Activated T-helper 2 cell treated with anti-CD3 and anti-CD28 coated beads, Interferon-gamma antibody, Interleukin-2, Interleukin-4, amounts not matched to agents 10 μg/mL and 5 μg/mL and 100 μg/mL, durations not matched to agents 14 hours and 24 hours and 36 hours (primary cell): ENCODE measurements at regions not wholly inside any gene's neighbourhood (a gene's known extent, or its start where the extent isn't known, plus 50 kb on each side); places are given as distances from the start of the nearest gene placed in this dataset.
"Not testable (repeated sequence)": the region's sequence is repeated elsewhere in the genome, so short reads cannot be mapped to it uniquely, and the experiment has no call there.

Experiments
- DNase-seq: peaks from one replicate; pipeline ENCODE4 v3.0.0; 2021; ENCODE audit warnings: low spot score
- H3K27ac Mint-ChIP-seq: one replicate; pipeline ENCODE4 v1.8.0; 2021; ENCODE audit warnings: mixed read lengths
- H3K27me3 Mint-ChIP-seq: one replicate; pipeline ENCODE4 v1.8.0; 2021; ENCODE audit warnings: low read depth, mixed read lengths
- H3K36me3 Mint-ChIP-seq: one replicate; pipeline ENCODE4 v1.8.0; 2021; ENCODE audit warnings: low read depth, mixed read lengths
- H3K4me1 Mint-ChIP-seq: one replicate; pipeline ENCODE4 v1.8.0; 2021; ENCODE audit warnings: low read depth, mixed read lengths
- H3K4me3 Mint-ChIP-seq: one replicate; pipeline ENCODE4 v1.8.0; 2021; ENCODE audit warnings: low read depth, mild to moderate bottlenecking, moderate library complexity, mixed read lengths
- H3K9me3 Mint-ChIP-seq: one replicate; pipeline ENCODE4 v1.8.0; 2021; ENCODE audit warnings: mixed read lengths
- intact Hi-C: fragments of 100-400 bp; cut with micrococcal nuclease; formaldehyde crosslinking; loops from one replicate; pipeline ENCODE4 v1.15.1; 2023

GRCh38 chr12:29008786-29009185 is 140.3 kb upstream of the FAR2 start:
- Mint-ChIP-seq H3K27me3 (peaks cover 7% of the 10 kb centered on the region), H3K9me3 (no peaks in the 10 kb centered on the region), H3K4me1 (no peaks in the 10 kb centered on the region), H3K36me3 (no peaks in the 10 kb centered on the region), H3K4me3 (no peak overlapping the region), H3K27ac (no peak overlapping the region)
- no peak for DNase-seq
- intact Hi-C loops: no loop called here

DNA sequence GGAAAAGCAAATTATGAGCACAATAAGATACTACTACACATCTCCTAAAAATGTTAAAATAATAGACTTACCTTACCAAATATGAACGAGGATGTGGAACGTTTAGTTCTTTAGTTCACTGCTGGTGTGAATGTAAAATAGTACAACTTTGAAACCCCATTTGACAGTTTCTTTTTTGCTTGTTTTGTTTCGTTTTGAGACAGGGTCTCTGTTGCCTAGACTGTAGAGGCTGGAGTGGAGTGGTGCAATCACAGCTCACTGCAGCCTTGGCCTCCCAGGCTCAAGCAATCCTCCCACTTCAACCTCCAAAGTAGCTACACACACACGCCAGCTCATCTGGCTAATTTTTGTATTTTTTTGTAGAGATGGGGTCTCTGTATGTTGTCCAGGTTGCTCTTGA is 136.4 kb upstream of the FAR2 start:
- H3K36me3 Mint-ChIP-seq: no peaks in the 10 kb centered on the region
- no peak overlapping the region for H3K27ac Mint-ChIP-seq
- intact Hi-C loops: no loop called here

DNA sequence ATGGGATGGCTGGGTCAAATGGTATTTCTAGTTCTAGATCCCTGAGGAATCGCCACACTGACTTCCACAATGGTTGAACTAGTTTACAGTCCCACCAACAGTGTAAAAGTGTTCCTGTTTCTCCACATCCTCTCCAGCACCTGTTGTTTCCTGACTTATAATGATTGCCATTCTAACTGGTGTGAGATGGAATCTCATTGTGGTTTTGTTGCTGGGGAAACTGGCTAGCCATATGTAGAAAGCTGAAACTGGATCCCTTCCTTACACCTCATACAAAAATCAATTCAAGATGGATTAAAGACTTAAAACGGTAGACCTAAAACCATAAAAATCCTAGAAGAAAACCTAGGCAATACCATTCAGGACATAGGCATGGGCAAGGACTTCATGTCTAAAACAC is 131.5 kb upstream of the FAR2 start:
- H3K9me3 Mint-ChIP-seq, DNase-seq, intact Hi-C loops, H3K27me3 Mint-ChIP-seq, H3K27ac Mint-ChIP-seq, H3K36me3 Mint-ChIP-seq, H3K4me1 Mint-ChIP-seq, H3K4me3 Mint-ChIP-seq: not testable (repeated sequence)

More for the DNA sequence above, 136.4 kb upstream of the FAR2 start:
- no peak for DNase-seq
- Mint-ChIP-seq H3K27me3 (peaks cover 5% of the 10 kb centered on the region), H3K9me3 (no peaks in the 10 kb centered on the region), H3K4me1 (no peaks in the 10 kb centered on the region), H3K4me3 (no peak overlapping the region)

DNA sequence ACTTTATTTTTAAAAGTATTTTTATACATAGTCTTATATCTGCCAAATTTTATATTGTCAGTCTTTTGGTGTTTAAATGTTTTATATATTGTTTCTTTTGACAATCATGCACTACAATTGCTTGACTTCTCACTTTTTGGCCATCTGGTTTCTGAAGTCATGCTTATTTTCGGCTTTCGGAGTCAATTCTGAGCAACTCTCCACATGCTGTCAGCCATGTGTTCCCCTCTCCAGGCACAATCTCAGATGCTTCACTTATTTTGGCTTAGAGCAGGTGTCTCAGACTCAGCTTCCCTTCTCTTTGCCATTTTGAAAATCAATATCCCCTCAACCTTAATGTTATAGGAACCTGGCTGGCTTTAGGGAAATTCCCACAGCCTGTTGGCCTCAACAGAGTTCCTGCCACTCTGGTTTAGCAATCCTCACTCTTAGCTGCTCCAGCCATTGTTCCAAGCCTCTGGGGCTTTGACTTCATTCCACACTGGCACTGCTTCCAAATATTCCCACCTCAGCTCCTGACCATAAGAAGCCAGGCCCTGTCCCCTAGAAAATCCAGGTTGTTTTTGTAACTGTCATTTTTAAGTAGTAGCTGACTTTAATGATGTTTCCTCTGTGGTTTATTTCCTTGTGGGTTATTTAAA is 125.5 kb upstream of the FAR2 start:
- Mint-ChIP-seq H3K4me3 (no peak overlapping the region), H3K36me3 (no peaks in the 10 kb centered on the region), H3K27me3 (peaks cover 2% of the 10 kb centered on the region), H3K9me3 (no peaks in the 10 kb centered on the region), H3K4me1 (peaks cover 6% of the 10 kb centered on the region), H3K27ac (no peak overlapping the region)
- intact Hi-C loops: no loop called here
- DNase-seq: no peak

GRCh38 chr12:29024117-29024516 is 125.0 kb upstream of the FAR2 start:
- H3K4me1 Mint-ChIP-seq: peaks cover 6% of the 10 kb centered on the region
- H3K27ac Mint-ChIP-seq: no peak overlapping the region
- H3K36me3 Mint-ChIP-seq: no peaks in the 10 kb centered on the region
- DNase-seq: no peak
- no peaks in the 10 kb centered on the region for H3K9me3 Mint-ChIP-seq
- H3K27me3 Mint-ChIP-seq: peaks cover 6% of the 10 kb centered on the region
- no peak overlapping the region for H3K4me3 Mint-ChIP-seq
- intact Hi-C loops: no loop called here

GRCh38 chr12:29025937-29026336 is 123.1 kb upstream of the FAR2 start:
- intact Hi-C loops: no loop called here
- no peak overlapping the region for H3K27ac Mint-ChIP-seq

DNA sequence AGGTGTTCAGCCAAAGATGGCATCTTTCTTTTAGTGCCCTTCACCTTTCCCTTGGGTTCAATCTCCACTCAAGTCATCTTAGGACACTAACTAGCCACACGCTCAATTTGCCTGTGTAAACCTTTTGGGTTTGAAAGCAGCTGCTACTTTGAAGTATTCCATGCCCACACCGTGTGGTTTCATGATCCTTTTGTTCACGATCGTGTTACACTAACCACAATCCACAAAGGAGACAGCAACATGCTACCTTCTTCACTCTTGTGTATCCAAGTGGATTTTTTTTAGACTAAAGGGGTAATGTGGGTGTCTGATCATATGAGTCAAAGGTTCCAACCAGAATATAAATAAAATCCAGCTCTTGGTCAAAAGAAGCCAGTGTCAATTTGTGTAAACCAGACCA is 122.7 kb upstream of the FAR2 start:
- no peak overlapping the region for H3K4me3 Mint-ChIP-seq
- H3K4me1 Mint-ChIP-seq: peaks cover 6% of the 10 kb centered on the region
- no peaks in the 10 kb centered on the region for H3K9me3 Mint-ChIP-seq
- intact Hi-C loops: no loop called here
- H3K36me3 Mint-ChIP-seq: no peaks in the 10 kb centered on the region
- peaks cover 6% of the 10 kb centered on the region for H3K27me3 Mint-ChIP-seq
- H3K27ac Mint-ChIP-seq: no peak overlapping the region
- no peak for DNase-seq

More at GRCh38 chr12:29025937-29026336, 123.1 kb upstream of the FAR2 start:
- H3K27me3 Mint-ChIP-seq: peaks cover 6% of the 10 kb centered on the region
- no peaks in the 10 kb centered on the region for H3K9me3 Mint-ChIP-seq
- H3K4me1 Mint-ChIP-seq: peaks cover 6% of the 10 kb centered on the region
- H3K4me3 Mint-ChIP-seq: no peak overlapping the region
- H3K36me3 Mint-ChIP-seq: no peaks in the 10 kb centered on the region
- DNase-seq: no peak

DNA sequence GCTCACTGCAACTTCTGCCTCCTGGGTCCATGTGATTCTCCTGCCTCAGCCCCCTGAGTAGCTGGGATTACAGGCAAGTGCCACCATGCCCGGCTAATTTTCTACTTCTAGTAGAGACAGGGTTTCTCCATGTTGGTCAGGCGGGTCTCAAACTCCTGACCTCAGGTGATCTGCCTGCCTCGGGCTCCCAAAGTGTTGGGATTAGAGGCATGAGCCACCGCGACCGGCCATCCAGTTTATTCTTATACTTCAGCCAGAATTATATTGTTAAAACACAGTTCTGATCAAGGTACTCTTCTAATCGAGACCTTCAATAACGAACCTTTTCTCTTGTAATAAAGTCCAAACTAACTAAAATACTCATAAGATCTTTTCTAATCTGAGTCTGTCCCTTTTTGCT is 119.6 kb upstream of the FAR2 start:
- H3K4me1 Mint-ChIP-seq, H3K36me3 Mint-ChIP-seq, H3K4me3 Mint-ChIP-seq, intact Hi-C loops, H3K27ac Mint-ChIP-seq, H3K9me3 Mint-ChIP-seq, DNase-seq, H3K27me3 Mint-ChIP-seq: not testable (repeated sequence)

DNA sequence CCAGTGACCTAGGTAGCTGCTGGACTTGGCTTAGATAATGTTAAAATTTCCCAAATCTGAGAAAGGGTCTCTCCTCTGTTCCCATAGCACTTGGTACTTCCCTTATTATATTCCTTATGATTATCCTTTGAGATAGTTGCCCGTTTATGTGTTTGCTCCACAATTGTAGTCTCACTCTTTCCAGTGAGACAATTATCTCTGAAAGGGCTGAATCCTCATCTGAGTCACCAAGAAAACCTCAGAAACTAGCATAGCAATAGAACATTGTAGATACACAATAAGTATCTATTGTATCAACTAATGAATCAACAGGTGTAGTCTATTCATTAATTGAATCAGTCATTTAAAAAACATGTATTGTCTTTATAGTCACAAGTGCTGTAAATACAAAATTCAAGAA is 119.1 kb upstream of the FAR2 start:
- no peaks in the 10 kb centered on the region for H3K9me3 Mint-ChIP-seq
- peaks cover 6% of the 10 kb centered on the region for H3K4me1 Mint-ChIP-seq

GRCh38 chr12:29032446-29032845 is 116.6 kb upstream of the FAR2 start:
- no peaks in the 10 kb centered on the region for H3K9me3 Mint-ChIP-seq
- no peak for DNase-seq
- no peak overlapping the region for H3K27ac Mint-ChIP-seq
- intact Hi-C loops: no loop called here
- H3K27me3 Mint-ChIP-seq: peaks cover 7% of the 10 kb centered on the region
- H3K4me1 Mint-ChIP-seq: no peaks in the 10 kb centered on the region
- no peaks in the 10 kb centered on the region for H3K36me3 Mint-ChIP-seq
- H3K4me3 Mint-ChIP-seq: no peak overlapping the region

More for the DNA sequence above, 119.1 kb upstream of the FAR2 start:
- peaks cover 9% of the 10 kb centered on the region for H3K27me3 Mint-ChIP-seq
- DNase-seq: no peak
- no peak overlapping the region for H3K4me3 Mint-ChIP-seq
- no peaks in the 10 kb centered on the region for H3K36me3 Mint-ChIP-seq
- intact Hi-C loops: no loop called here
- no peak overlapping the region for H3K27ac Mint-ChIP-seq

- intact Hi-C loops: no loop called here
- peaks cover 7% of the 10 kb centered on the region for H3K27me3 Mint-ChIP-seq
- H3K9me3 Mint-ChIP-seq: no peaks in the 10 kb centered on the region
- no peaks in the 10 kb centered on the region for H3K36me3 Mint-ChIP-seq
- no peak for DNase-seq
- H3K4me3 Mint-ChIP-seq: no peak overlapping the region
- no peaks in the 10 kb centered on the region for H3K4me1 Mint-ChIP-seq
- H3K27ac Mint-ChIP-seq: no peak overlapping the region
Measured at GRCh38 chr12:29033519-29033918, 115.6 kb upstream of the FAR2 start.

DNA sequence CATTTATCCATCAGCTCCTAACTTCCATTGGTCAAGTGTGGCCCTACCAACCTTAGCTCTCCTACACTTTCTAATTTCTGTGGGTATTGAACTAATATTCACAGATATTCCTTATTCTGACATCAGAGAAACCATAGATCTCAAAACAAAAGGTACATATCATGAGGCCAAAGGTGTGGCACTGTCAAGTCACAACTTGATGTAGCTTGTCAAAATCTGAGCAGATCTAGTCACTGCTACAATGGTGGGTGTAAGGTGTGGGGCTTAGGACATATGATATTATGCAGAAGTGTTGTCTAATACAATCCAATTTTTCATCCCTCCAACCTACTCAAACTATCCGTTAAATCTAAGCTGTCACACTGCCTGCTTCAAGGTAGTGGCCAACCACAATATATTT is 114.0 kb upstream of the FAR2 start:
- intact Hi-C loops: no loop called here
- H3K27ac Mint-ChIP-seq: no peak overlapping the region
- H3K4me3 Mint-ChIP-seq: no peak overlapping the region
- DNase-seq: no peak
- H3K4me1 Mint-ChIP-seq: no peaks in the 10 kb centered on the region
- no peaks in the 10 kb centered on the region for H3K9me3 Mint-ChIP-seq
- H3K36me3 Mint-ChIP-seq: no peaks in the 10 kb centered on the region
- peaks cover 3% of the 10 kb centered on the region for H3K27me3 Mint-ChIP-seq

- no peaks in the 10 kb centered on the region for H3K9me3 Mint-ChIP-seq
- no peaks in the 10 kb centered on the region for H3K4me1 Mint-ChIP-seq
- intact Hi-C loops: no loop called here
- H3K27me3 Mint-ChIP-seq: no peaks in the 10 kb centered on the region
- no peaks in the 10 kb centered on the region for H3K36me3 Mint-ChIP-seq
- DNase-seq: no peak
- H3K27ac Mint-ChIP-seq: no peak overlapping the region
- no peak overlapping the region for H3K4me3 Mint-ChIP-seq
Measured at GRCh38 chr12:29039013-29039412, 110.1 kb upstream of the FAR2 start.

GRCh38 chr12:29041621-29042020 is 107.5 kb upstream of the FAR2 start:
- no peak overlapping the region for H3K4me3 Mint-ChIP-seq
- H3K36me3 Mint-ChIP-seq: no peaks in the 10 kb centered on the region
- H3K27ac Mint-ChIP-seq: no peak overlapping the region
- intact Hi-C loops: no loop called here
- H3K9me3 Mint-ChIP-seq: no peaks in the 10 kb centered on the region
- peaks cover 4% of the 10 kb centered on the region for H3K27me3 Mint-ChIP-seq
- DNase-seq: no peak
- H3K4me1 Mint-ChIP-seq: no peaks in the 10 kb centered on the region
